HUES48 (cell line): ENCODE measurements at regions not wholly inside any gene's neighbourhood (a gene's known extent, or its start where the extent isn't known, plus 50 kb on each side); places are given as distances from the start of the nearest gene placed in this dataset.

Experiments used
- H3K27ac ChIP-seq: one replicate; pipeline ENCODE4 v1.7.0; 2013; ENCODE audit warnings: low read depth, low read length, inconsistent platforms
- H3K27me3 ChIP-seq: 2 replicates; pipeline ENCODE4 v1.6.1; 2013; ENCODE audit warnings: mild to moderate bottlenecking, low read length; ENCODE audit not compliant: control insufficient read depth, insufficient read depth
- H3K36me3 ChIP-seq: 2 replicates; pipeline ENCODE4 v1.6.1; 2013; ENCODE audit warnings: low read length; ENCODE audit not compliant: control insufficient read depth, insufficient read depth
- H3K4me1 ChIP-seq: 2 replicates; pipeline ENCODE4 v1.6.1; 2013; ENCODE audit warnings: mild to moderate bottlenecking, low read length; ENCODE audit not compliant: control insufficient read depth, insufficient read depth
- H3K4me3 ChIP-seq: 2 replicates; pipeline ENCODE4 v1.5.1; 2013; ENCODE audit warnings: mild to moderate bottlenecking, low read depth, low read length
- H3K9ac ChIP-seq: 2 replicates; pipeline ENCODE4 v1.6.1; 2013; ENCODE audit warnings: mild to moderate bottlenecking, low read depth, low read length, moderate library complexity
- H3K9me3 ChIP-seq: 2 replicates; pipeline ENCODE4 v1.6.1; 2013; ENCODE audit warnings: low read length; ENCODE audit not compliant: control insufficient read depth, insufficient read depth

DNA sequence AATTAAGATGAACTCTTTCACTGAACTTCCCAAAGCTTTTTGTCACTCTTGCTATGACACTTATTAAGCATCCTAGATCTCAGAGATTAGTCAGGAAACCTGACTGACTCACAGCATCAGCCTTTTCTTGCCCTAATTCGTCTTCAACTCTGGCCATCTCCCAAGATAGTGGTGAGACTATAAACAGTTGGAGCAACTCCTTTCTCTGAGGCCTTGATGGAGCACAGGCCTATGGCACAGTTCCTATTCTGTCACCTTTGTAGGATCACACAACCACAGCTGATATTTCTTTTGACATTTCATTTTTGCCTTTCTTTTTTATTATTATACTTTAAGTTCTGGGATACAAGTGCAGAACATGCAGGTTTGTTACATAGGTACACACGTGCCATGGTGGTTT is 217.6 kb downstream of the PRR32 start:
- no peak overlapping the region for H3K4me3 ChIP-seq
- H3K36me3 ChIP-seq, result no peaks in the 10 kb centered on the region
- H3K9me3 ChIP-seq, result no peaks in the 10 kb centered on the region
- H3K27ac ChIP-seq, result no peak overlapping the region
- H3K27me3 ChIP-seq, result no peaks in the 10 kb centered on the region; the same call in 1 of the 2 replicates
- no peak overlapping the region for H3K9ac ChIP-seq
- no peaks in the 10 kb centered on the region for H3K4me1 ChIP-seq

DNA sequence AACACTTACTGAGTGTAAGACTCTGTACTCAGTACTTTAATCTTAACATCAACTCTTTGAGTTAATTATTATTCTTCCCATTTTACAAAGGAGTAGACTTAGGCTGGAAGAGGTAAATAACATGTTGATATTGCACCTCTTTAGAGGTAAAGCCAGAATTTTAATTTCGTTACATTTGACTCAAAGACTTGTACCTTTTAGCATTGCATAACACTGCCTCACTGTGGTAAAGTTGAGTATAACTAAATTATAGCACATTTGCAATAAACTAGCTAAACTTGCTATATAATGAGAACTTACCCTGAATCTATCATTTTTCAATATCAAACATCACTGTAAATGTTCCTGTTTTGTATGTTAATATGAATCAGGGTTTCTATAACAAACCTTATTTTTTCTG is 218.5 kb downstream of the PRR32 start:
- Histone ChIP-seq H3K27ac (no peak overlapping the region), H3K27me3 (no peaks in the 10 kb centered on the region; the same call in 1 of the 2 replicates), H3K9ac (no peak overlapping the region), H3K9me3 (no peaks in the 10 kb centered on the region), H3K36me3 (no peaks in the 10 kb centered on the region), H3K4me1 (no peaks in the 10 kb centered on the region), H3K4me3 (no peak overlapping the region)

DNA sequence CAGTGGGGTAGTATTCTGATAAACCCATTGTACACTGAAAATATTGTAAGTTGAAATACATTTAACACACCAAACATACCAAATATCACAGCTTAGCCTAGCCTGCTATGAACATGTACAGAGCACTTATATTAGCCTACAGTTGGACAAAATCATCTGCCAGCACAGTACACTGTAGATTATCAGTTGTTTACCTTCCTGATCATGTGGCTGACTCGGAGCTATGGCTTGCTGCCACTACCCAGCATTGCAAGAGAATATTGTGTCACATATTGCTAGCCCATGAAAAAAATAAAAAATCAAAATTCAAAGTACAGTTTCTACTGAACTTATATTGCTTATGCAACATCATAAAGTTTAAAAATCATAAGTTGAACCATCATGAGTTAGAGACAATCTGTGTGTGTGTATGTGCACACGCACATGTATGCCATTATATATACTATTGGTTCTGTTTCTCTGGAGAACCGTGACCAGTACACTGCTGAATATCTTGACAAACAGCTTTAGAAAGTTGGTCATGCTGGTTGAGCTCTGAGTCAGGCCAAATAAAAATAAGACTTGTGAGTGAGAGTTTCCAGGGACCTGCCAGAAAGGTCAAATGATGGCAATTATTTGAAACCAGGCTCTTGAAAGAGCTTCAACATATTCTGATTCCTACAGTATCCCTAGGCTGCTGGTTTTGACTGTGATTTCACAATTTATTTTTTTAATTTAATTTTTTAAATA is 238.5 kb downstream of the PRR32 start:
- Histone ChIP-seq H3K9ac (no peak overlapping the region), H3K27ac (no peak overlapping the region), H3K4me3 (no peak overlapping the region), H3K4me1 (no peaks in the 10 kb centered on the region), H3K27me3 (no peaks in the 10 kb centered on the region; the same call in 1 of the 2 replicates), H3K9me3 (peaks cover 3% of the 10 kb centered on the region), H3K36me3 (no peaks in the 10 kb centered on the region)

DNA sequence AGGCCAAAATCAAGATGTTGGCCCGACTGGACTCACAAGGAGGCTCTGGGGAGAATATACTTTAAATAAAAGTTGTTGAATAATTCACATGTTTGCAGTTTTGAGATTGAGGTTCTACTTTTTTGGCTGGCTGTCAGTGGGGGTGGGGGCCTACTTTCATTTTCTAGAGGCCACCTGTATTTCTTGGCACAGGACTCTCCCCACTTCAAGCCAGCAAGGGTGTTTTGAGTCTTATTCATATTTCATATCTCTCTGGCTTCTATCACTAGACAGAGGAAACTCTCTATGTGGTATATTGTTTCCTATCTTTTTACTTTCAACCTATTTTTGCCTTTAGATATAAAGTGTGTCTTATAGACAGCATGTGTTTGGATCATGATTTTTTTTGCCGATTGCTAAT is 266.4 kb downstream of the PRR32 start:
- no peak overlapping the region for H3K9ac ChIP-seq
- no peak overlapping the region for H3K4me3 ChIP-seq
- no peaks in the 10 kb centered on the region for H3K9me3 ChIP-seq
- no peaks in the 10 kb centered on the region for H3K36me3 ChIP-seq
- H3K27ac ChIP-seq, result no peak overlapping the region
- no peaks in the 10 kb centered on the region for H3K4me1 ChIP-seq
- no peaks in the 10 kb centered on the region for H3K27me3 ChIP-seq

DNA sequence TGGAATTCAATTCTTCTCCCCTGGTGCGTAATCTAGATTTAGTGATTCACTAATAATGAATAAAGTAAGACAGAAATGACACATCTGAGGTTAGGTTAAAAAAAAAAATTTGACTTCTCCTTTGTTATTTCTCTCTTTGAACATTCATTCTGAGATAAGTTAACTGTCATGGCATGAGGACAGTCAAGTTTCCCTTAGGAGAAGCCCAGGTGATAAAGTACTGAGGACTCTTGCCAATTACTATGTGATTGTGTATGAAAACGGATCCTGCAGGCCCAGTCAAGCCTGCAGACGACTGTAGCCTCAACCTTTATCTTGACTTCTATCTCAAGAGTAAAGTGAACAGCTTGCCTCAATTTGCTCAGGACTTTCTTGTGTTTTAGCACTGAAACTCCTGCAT is 293.2 kb downstream of the PRR32 start:
- Histone ChIP-seq H3K9ac (no peak overlapping the region), H3K4me3 (no peak overlapping the region), H3K9me3 (peaks cover 8% of the 10 kb centered on the region; the same call in 1 of the 2 replicates), H3K36me3 (no peaks in the 10 kb centered on the region), H3K27me3 (no peaks in the 10 kb centered on the region), H3K4me1 (no peaks in the 10 kb centered on the region), H3K27ac (no peak overlapping the region)

DNA sequence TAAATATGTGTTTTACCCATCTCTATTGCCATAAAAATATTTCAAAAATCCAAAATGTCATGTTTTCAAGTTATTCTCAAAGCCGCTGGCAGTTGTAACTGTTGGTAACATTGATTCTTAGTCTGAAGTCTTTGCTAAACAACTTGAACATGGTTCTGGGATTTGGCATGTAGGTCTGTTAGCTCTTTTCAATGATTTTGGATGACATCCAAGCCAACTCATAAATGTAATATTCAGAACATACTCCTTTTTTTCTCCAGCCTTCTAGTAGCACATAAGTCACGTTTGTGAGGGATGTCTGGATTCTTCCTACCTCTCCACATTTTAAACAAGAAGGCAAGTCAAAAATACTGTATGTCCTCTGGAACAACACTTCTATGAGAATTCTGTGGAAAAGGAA is 305.3 kb downstream of the PRR32 start:
- H3K27me3 ChIP-seq, result no peaks in the 10 kb centered on the region
- no peaks in the 10 kb centered on the region for H3K4me1 ChIP-seq
- H3K36me3 ChIP-seq, result no peaks in the 10 kb centered on the region
- H3K27ac ChIP-seq, result no peak overlapping the region
- H3K9ac ChIP-seq, result no peak overlapping the region
- no peak overlapping the region for H3K4me3 ChIP-seq
- H3K9me3 ChIP-seq, result no peaks in the 10 kb centered on the region

DNA sequence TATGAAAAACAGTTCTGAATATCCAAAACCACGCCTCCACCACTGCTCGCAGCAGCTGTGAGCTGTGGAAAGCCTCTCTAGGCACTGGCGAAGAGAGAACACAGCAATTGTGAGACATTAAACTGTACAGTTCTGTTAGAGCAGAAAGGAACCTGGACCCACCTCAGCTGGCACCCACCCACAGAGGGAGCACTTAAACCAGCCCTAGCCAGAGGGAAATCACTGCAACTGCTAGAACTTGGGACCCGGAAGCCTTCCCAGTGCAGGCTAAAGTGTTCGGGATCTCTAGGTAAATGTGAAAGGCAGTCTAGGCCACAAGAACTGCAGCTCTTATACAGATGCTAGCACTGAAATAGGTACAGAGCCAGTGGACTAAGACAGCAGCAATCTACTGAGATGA is 308.8 kb downstream of the PRR32 start:
- Histone ChIP-seq H3K4me1 (no peaks in the 10 kb centered on the region), H3K9me3 (peaks cover 3% of the 10 kb centered on the region; the same call in 1 of the 2 replicates), H3K9ac (no peak overlapping the region), H3K36me3 (no peaks in the 10 kb centered on the region), H3K27ac (no peak overlapping the region), H3K4me3 (no peak overlapping the region), H3K27me3 (no peaks in the 10 kb centered on the region)

DNA sequence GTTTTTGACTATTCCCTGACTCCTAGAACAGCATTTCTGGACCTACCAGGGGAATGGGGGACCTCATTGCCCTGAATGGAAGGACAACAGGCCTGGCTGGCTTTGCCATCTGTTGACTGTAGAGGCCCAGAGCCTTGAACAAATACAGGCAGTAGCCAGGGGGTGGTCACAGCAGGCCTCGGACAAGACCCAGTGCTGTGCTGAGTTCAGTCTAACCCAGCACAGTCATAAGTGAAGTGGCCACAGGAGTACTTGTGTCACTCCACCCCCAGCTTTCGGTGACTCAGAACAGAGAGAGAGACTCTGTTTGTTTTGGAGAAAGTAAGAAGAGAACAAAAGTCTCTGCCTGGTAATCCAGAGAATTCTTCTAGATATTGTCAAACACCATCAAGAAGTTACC is 310.0 kb downstream of the PRR32 start:
- H3K4me3 ChIP-seq, result no peak overlapping the region
- H3K9me3 ChIP-seq, result peaks cover 8% of the 10 kb centered on the region; the same call in 1 of the 2 replicates
- H3K4me1 ChIP-seq, result no peaks in the 10 kb centered on the region
- no peaks in the 10 kb centered on the region for H3K36me3 ChIP-seq
- no peak overlapping the region for H3K27ac ChIP-seq
- H3K9ac ChIP-seq, result no peak overlapping the region
- no peaks in the 10 kb centered on the region for H3K27me3 ChIP-seq

DNA sequence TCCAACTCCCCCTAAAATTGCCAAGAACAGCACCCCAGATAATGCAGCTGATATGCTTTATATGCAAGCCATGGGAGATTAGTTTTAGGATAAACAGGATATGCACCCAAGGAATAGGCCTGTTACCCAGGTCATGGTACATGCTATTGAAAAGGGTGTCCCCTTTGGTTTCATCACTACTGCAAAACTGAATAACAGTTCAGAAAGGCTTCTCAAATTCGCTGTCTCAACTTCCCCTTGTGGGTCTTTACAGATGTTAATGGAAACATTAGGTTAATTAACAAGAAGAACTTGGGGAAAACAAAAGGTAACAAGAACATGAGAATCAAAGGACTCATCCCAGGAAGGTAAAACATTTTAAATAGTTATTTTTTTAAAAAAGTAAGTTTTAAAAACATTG is 318.7 kb downstream of the PRR32 start:
- Histone ChIP-seq H3K4me1 (peaks cover 33% of the 10 kb centered on the region), H3K27me3 (no peaks in the 10 kb centered on the region), H3K9ac (no peak overlapping the region), H3K9me3 (peaks cover 11% of the 10 kb centered on the region; the same call in 1 of the 2 replicates), H3K36me3 (no peaks in the 10 kb centered on the region), H3K27ac (peak overlapping the region; percentile 89), H3K4me3 (0 out of 2 replicates have a peak overlapping the region, but pooled peaks have one; percentile 14)

DNA sequence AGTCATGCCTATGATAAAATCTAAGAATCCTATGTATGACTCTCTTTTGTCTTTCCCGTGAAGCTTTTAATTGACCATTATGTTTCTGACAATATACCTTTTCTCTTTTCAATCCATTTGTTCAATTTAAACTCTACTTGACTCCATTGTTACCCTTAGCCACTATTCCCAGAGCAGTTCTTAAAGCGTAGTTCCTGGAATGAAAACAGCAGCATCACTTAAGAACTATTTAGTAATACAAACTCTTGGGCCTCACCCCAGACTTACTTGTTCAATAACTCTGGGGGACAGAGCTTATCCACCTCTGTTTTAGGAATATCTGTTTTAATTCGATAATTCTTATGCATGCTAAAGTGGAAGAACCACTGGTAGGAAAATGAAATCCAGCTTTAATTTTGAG is 358.4 kb downstream of the PRR32 start:
- Histone ChIP-seq H3K27me3 (no peaks in the 10 kb centered on the region), H3K4me1 (peaks cover 9% of the 10 kb centered on the region), H3K36me3 (no peaks in the 10 kb centered on the region), H3K9me3 (no peaks in the 10 kb centered on the region), H3K4me3 (no peak overlapping the region), H3K27ac (no peak overlapping the region), H3K9ac (no peak overlapping the region)

DNA sequence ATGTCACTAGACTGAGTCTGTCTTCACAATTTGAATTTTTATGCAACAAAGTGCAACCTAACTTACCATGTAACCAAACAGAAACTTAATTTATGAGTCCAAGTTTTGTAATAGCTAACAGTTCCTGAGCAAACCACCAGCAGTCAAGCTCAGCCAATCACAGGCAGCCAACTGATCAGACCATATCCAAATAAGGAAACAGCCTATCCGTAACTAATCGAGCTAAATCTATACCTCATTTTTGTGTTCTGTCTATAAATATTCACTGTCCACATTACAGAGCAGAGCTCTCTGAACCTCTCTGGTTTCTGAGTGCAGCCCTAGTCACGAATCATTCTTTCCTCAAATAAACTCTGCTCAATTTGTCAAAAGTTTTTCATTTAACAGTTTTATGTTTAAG is 367.6 kb downstream of the PRR32 start:
- Histone ChIP-seq H3K27me3 (no peaks in the 10 kb centered on the region), H3K27ac (no peak overlapping the region), H3K36me3 (no peaks in the 10 kb centered on the region), H3K4me3 (no peak overlapping the region), H3K9ac (no peak overlapping the region), H3K9me3 (no peaks in the 10 kb centered on the region), H3K4me1 (no peaks in the 10 kb centered on the region)
